Vagina (tissue), 2 donors: ENCODE measurements at regions not wholly inside any gene's neighbourhood (a gene's known extent, or its start where the extent isn't known, plus 50 kb on each side); places are given as distances from the start of the nearest gene placed in this dataset.
"Not testable (repeated sequence)": the region's sequence is repeated elsewhere in the genome, so short reads cannot be mapped to it uniquely, and the experiment has no call there.

Experiments used
- DNase-seq, 2 donors: peaks; one replicate each; pipeline ENCODE4 v3.0.0-alpha.2; 2017; ENCODE audit errors: extremely low spot score in 2 of 2
- H3K27ac ChIP-seq: fragments of 200-600 bp; sonication (generic); one replicate; pipeline ENCODE4 v1.5.1; 2019
- H3K27me3 ChIP-seq: fragments of 200-600 bp; sonication (generic); one replicate; pipeline ENCODE4 v1.5.1; 2019
- H3K36me3 ChIP-seq, 2 donors: fragments of 200-600 bp; sonication (generic); one replicate each; pipeline ENCODE4 v1.5.1; 2017 to 2019
- H3K4me1 ChIP-seq: fragments of 200-600 bp; sonication (generic); one replicate; pipeline ENCODE4 v1.5.1; 2019
- H3K4me3 ChIP-seq, 2 donors: fragments of 200-600 bp; sonication (generic); 1 replicate in 1 of 2; 2 replicates in 1 of 2; pipeline ENCODE4 v1.5.1; 2016 to 2019
- H3K9me3 ChIP-seq: fragments of 200-600 bp; sonication (generic); one replicate; pipeline ENCODE4 v1.5.1; 2019
- CTCF ChIP-seq, 3 experiments: fragments of 450-650 bp in 2 of 3; fragments of 200-600 bp in 1 of 3; sonication (generic) in 1 of 3; IDR thresholded peaks; one replicate each; pipeline ENCODE4 v1.5.1; 2017 to 2019; ENCODE audit warnings: antibody characterized with exemption in 3 of 3, mild to moderate bottlenecking in 2 of 3, moderate library complexity in 2 of 3
- POLR2A ChIP-seq, 2 donors: fragments of 450-650 bp; IDR thresholded peaks; one replicate each; pipeline ENCODE4 v1.6.1; 2017; ENCODE audit warnings: antibody characterized with exemption in 2 of 2, mild to moderate bottlenecking in 2 of 2, moderate library complexity in 2 of 2
- POLR2AphosphoS5 ChIP-seq, 2 donors: sonication (generic); formaldehyde crosslinking; IDR thresholded peaks; one replicate each; pipeline ENCODE4 v1.9.0; 2017; ENCODE audit warnings: antibody characterized with exemption in 2 of 2, mild to moderate bottlenecking in 2 of 2, low read depth in 1 of 2; ENCODE audit not compliant: insufficient read depth in 1 of 2
- intact Hi-C: fragments of 100-400 bp; cut with DNase I; formaldehyde crosslinking; loops from one replicate; pipeline ENCODE4 v1.15.1; 2023

- no peaks in the 10 kb centered on the region for H3K27me3 ChIP-seq
- no peak for DNase-seq
- H3K4me3 ChIP-seq, result no peak overlapping the region
- H3K4me1 ChIP-seq, result no peaks in the 10 kb centered on the region
- H3K9me3 ChIP-seq, result no peaks in the 10 kb centered on the region
- intact Hi-C loops, result no loop called here
- TF ChIP-seq POLR2A (IDR thresholded peaks at IDR 0.05), result no peak
- no peak for TF ChIP-seq POLR2AphosphoS5 (IDR thresholded peaks at IDR 0.05; ENCODE audit: insufficient read depth in 1 of 2, low read depth in 1 of 2)
- no peak for TF ChIP-seq CTCF (IDR thresholded peaks at IDR 0.05)
- H3K27ac ChIP-seq, result no peak overlapping the region
- H3K36me3 ChIP-seq, result no peaks in the 10 kb centered on the region
Observed at GRCh38 chr18:42363446-42364441, 408.7 kb downstream of the PIK3C3 start.

- no peaks in the 10 kb centered on the region for H3K4me1 ChIP-seq
- intact Hi-C loops, result no loop called here
- no peaks in the 10 kb centered on the region for H3K9me3 ChIP-seq
- H3K4me3 ChIP-seq, result no peak overlapping the region
- H3K27ac ChIP-seq, result no peak overlapping the region
- TF ChIP-seq POLR2AphosphoS5 (IDR thresholded peaks at IDR 0.05; ENCODE audit: insufficient read depth in 1 of 2, low read depth in 1 of 2) (no peak), POLR2A (IDR thresholded peaks at IDR 0.05) (no peak), CTCF (IDR thresholded peaks at IDR 0.05) (no peak)
- DNase-seq, result no peak
- no peaks in the 10 kb centered on the region for H3K36me3 ChIP-seq
- H3K27me3 ChIP-seq, result no peaks in the 10 kb centered on the region
Observed at GRCh38 chr18:42364766-42365165, 409.7 kb downstream of the PIK3C3 start.

- H3K27me3 ChIP-seq, result no peaks in the 10 kb centered on the region
- H3K9me3 ChIP-seq, result no peaks in the 10 kb centered on the region
- intact Hi-C loops, result no loop called here
- no peaks in the 10 kb centered on the region for H3K4me1 ChIP-seq
- DNase-seq, result no peak
- H3K27ac ChIP-seq, result no peak overlapping the region
- TF ChIP-seq POLR2AphosphoS5 (IDR thresholded peaks at IDR 0.05; ENCODE audit: insufficient read depth in 1 of 2, low read depth in 1 of 2), result no peak
- TF ChIP-seq CTCF (IDR thresholded peaks at IDR 0.05), result no peak
- TF ChIP-seq POLR2A (IDR thresholded peaks at IDR 0.05), result no peak
- no peak overlapping the region for H3K4me3 ChIP-seq
- H3K36me3 ChIP-seq, result no peaks in the 10 kb centered on the region
Observed at GRCh38 chr18:42365591-42365990, 410.6 kb downstream of the PIK3C3 start.

- H3K9me3 ChIP-seq, result no peaks in the 10 kb centered on the region
- DNase-seq, result no peak
- H3K4me1 ChIP-seq, result no peaks in the 10 kb centered on the region
- no peaks in the 10 kb centered on the region for H3K36me3 ChIP-seq
- intact Hi-C loops, result no loop called here
- H3K4me3 ChIP-seq, result no peak overlapping the region
- H3K27ac ChIP-seq, result no peak overlapping the region
- H3K27me3 ChIP-seq, result no peaks in the 10 kb centered on the region
- TF ChIP-seq CTCF (IDR thresholded peaks at IDR 0.05) (no peak), POLR2AphosphoS5 (IDR thresholded peaks at IDR 0.05; ENCODE audit: insufficient read depth in 1 of 2, low read depth in 1 of 2) (no peak), POLR2A (IDR thresholded peaks at IDR 0.05) (no peak)
Observed at GRCh38 chr18:42373584-42373983, 418.6 kb downstream of the PIK3C3 start.

GRCh38 chr18:42374961-42375360 lies 419.9 kb downstream of the PIK3C3 start:
- TF ChIP-seq POLR2A (IDR thresholded peaks at IDR 0.05) (no peak), CTCF (IDR thresholded peaks at IDR 0.05) (no peak), POLR2AphosphoS5 (IDR thresholded peaks at IDR 0.05; ENCODE audit: insufficient read depth in 1 of 2, low read depth in 1 of 2) (no peak)
- Histone ChIP-seq H3K4me3 (no peak overlapping the region), H3K27me3 (no peaks in the 10 kb centered on the region), H3K9me3 (no peaks in the 10 kb centered on the region), H3K36me3 (no peaks in the 10 kb centered on the region), H3K27ac (no peak overlapping the region), H3K4me1 (no peaks in the 10 kb centered on the region)
- DNase-seq, result no peak
- intact Hi-C loops, result no loop called here

- H3K27ac ChIP-seq, H3K9me3 ChIP-seq, H3K4me3 ChIP-seq, H3K4me1 ChIP-seq, intact Hi-C loops, DNase-seq, H3K36me3 ChIP-seq, H3K27me3 ChIP-seq: not testable (repeated sequence)
Observed at GRCh38 chr18:42378854-42379253, 423.8 kb downstream of the PIK3C3 start.

- H3K27me3 ChIP-seq, H3K9me3 ChIP-seq, DNase-seq, H3K36me3 ChIP-seq, H3K27ac ChIP-seq, H3K4me3 ChIP-seq, H3K4me1 ChIP-seq, intact Hi-C loops: not testable (repeated sequence)
Observed at GRCh38 chr18:42381236-42381635, 426.2 kb downstream of the PIK3C3 start.
